PFSK-1 (cell line): ENCODE measurements at regions not wholly inside any gene's neighbourhood (a gene's known extent, or its start where the extent isn't known, plus 50 kb on each side); places are given as distances from the start of the nearest gene placed in this dataset.

Source experiments
- FOXP2 ChIP-seq: optimal IDR thresholded peaks from 2 replicates; pipeline ENCODE3; 2011; ENCODE audit warnings: borderline replicate concordance, control low read depth, inconsistent platforms; ENCODE audit not compliant: insufficient read depth; ENCODE audit errors: extremely low read length, extremely low read depth
- POLR2AphosphoS5 ChIP-seq: IDR thresholded peaks from 2 replicates; pipeline ENCODE4 v1.6.1; 2012; ENCODE audit warnings: low read depth, mild to moderate bottlenecking, control low read depth, low read length, moderate library complexity
- SIN3A ChIP-seq: IDR thresholded peaks from 2 replicates; pipeline ENCODE4 v1.6.1; 2012; ENCODE audit warnings: mild to moderate bottlenecking, low read length, moderate library complexity, borderline replicate concordance; ENCODE audit not compliant: insufficient read depth
- TAF1 ChIP-seq: IDR thresholded peaks from 2 replicates; pipeline ENCODE4 v1.6.1; 2012; ENCODE audit warnings: low read length, control low read depth, borderline replicate concordance; ENCODE audit not compliant: insufficient read depth
- TF ChIP-seq, protein P1 (sequence below), 2 experiments: IDR thresholded peaks; 2 replicates each; pipeline versions ENCODE4 v1.6.1 to v1.8.0; 2011 to 2012; ENCODE audit warnings: low read depth in 2 of 2, low read length in 2 of 2, control low read depth in 1 of 2, inconsistent platforms in 1 of 2, mild to moderate bottlenecking in 1 of 2, moderate library complexity in 1 of 2; ENCODE audit not compliant: insufficient read depth in 1 of 2

DNA sequence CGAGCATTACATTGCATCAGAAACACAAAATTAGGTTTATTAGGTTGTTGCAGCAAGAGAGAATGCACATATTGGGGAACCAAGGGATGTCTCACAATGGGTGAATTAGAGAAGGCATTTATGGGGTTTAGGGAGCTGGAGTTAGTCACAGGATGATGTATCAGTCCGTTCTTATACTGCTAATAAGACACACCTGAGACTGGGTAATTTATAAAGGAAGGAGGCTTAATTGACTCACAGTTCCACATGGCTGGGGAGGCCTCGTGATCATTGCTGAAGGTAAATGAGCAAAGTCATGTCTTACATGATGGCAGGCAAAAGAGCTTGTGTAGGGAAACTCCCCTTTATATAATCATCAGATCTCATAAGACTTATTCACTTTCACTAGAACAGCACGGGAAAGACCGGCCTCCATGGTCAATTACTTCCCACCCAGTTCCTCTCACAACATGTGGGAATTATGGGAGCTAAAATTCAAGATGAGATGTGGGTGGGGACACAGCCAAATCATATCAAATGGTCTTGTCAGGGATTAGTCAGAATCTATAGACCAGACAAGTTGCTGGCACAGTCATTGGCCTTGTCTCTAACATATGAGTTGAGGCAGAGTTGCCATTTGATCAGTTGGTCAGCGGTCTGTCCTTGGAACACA, 61.9 kb upstream of the RBMS1 start:
- TF ChIP-seq FOXP2 (no peak), TAF1 (no peak), POLR2AphosphoS5 (no peak), SIN3A (no peak)
- TF ChIP-seq, protein P1, sequence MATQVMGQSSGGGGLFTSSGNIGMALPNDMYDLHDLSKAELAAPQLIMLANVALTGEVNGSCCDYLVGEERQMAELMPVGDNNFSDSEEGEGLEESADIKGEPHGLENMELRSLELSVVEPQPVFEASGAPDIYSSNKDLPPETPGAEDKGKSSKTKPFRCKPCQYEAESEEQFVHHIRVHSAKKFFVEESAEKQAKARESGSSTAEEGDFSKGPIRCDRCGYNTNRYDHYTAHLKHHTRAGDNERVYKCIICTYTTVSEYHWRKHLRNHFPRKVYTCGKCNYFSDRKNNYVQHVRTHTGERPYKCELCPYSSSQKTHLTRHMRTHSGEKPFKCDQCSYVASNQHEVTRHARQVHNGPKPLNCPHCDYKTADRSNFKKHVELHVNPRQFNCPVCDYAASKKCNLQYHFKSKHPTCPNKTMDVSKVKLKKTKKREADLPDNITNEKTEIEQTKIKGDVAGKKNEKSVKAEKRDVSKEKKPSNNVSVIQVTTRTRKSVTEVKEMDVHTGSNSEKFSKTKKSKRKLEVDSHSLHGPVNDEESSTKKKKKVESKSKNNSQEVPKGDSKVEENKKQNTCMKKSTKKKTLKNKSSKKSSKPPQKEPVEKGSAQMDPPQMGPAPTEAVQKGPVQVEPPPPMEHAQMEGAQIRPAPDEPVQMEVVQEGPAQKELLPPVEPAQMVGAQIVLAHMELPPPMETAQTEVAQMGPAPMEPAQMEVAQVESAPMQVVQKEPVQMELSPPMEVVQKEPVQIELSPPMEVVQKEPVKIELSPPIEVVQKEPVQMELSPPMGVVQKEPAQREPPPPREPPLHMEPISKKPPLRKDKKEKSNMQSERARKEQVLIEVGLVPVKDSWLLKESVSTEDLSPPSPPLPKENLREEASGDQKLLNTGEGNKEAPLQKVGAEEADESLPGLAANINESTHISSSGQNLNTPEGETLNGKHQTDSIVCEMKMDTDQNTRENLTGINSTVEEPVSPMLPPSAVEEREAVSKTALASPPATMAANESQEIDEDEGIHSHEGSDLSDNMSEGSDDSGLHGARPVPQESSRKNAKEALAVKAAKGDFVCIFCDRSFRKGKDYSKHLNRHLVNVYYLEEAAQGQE (IDR thresholded peaks at IDR 0.05; ENCODE audit: insufficient read depth in 1 of 2, low read depth in 2 of 2, low read length in 2 of 2), result no peak
